Esophagus squamous epithelium (tissue), 5 donors: ENCODE measurements at regions not wholly inside any gene's neighbourhood (a gene's known extent, or its start where the extent isn't known, plus 50 kb on each side); places are given as distances from the start of the nearest gene placed in this dataset.

ENCODE experiments used
- DNase-seq: peaks from one replicate; lab custom pipeline; 2025; lab: John Stamatoyannopoulos, UW
- H3K27ac ChIP-seq, 4 donors: fragments of 200-600 bp; sonication (generic); one replicate each; pipeline ENCODE4 v1.5.1; 2016 to 2019; ENCODE audit warnings: mild to moderate bottlenecking in 1 of 4
- H3K27me3 ChIP-seq, 4 donors: fragments of 200-600 bp; sonication (generic); 1 replicate in 3 of 4; 2 replicates in 1 of 4; pipeline versions ENCODE4 v1.5.1 to v1.6.0; 2017 to 2021; ENCODE audit warnings: antibody characterized with exemption in 1 of 4
- H3K36me3 ChIP-seq, 3 donors: fragments of 200-600 bp; sonication (generic); one replicate each; pipeline ENCODE4 v1.5.1; 2016 to 2019
- H3K4me1 ChIP-seq, 3 donors: fragments of 200-600 bp; sonication (generic); one replicate each; pipeline ENCODE4 v1.5.1; 2017 to 2019
- H3K4me3 ChIP-seq, 4 donors: fragments of 200-600 bp; sonication (generic); 1 replicate in 3 of 4; 2 replicates in 1 of 4; pipeline ENCODE4 v1.5.1; 2016 to 2019; ENCODE audit warnings: mild to moderate bottlenecking in 2 of 4, moderate library complexity in 1 of 4
- H3K9me3 ChIP-seq, 3 donors: fragments of 200-600 bp; sonication (generic); one replicate each; pipeline ENCODE4 v1.5.1; 2016 to 2019
- POLR2A ChIP-seq, 4 donors: fragments of 450-650 bp; IDR thresholded peaks; one replicate each; pipeline ENCODE4 v1.6.1; 2017; ENCODE audit warnings: antibody characterized with exemption in 4 of 4, mild to moderate bottlenecking in 4 of 4, moderate library complexity in 3 of 4
- WGBS, 2 donors: methylation state at CpG; one replicate each; pipeline ENCODE4 v1.1.5; 2018; 5-methylcytosine and 5-hydroxymethylcytosine counted together
- intact Hi-C: fragments of 100-400 bp; cut with DNase I; formaldehyde crosslinking; loops from one replicate; pipeline ENCODE4 v1.15.0; 2022
- TF ChIP-seq, protein P1 (sequence below), 6 experiments: fragments of 450-650 bp in 4 of 6; fragments of 200-600 bp in 2 of 6; sonication (generic) in 2 of 6; IDR thresholded peaks; one replicate each; pipeline ENCODE4 v1.5.1; 2016 to 2019; ENCODE audit warnings: antibody characterized with exemption in 6 of 6, mild to moderate bottlenecking in 4 of 6, moderate library complexity in 4 of 6
- donor health status: DM: yes; HTN: yes; CAD: no.

DNA sequence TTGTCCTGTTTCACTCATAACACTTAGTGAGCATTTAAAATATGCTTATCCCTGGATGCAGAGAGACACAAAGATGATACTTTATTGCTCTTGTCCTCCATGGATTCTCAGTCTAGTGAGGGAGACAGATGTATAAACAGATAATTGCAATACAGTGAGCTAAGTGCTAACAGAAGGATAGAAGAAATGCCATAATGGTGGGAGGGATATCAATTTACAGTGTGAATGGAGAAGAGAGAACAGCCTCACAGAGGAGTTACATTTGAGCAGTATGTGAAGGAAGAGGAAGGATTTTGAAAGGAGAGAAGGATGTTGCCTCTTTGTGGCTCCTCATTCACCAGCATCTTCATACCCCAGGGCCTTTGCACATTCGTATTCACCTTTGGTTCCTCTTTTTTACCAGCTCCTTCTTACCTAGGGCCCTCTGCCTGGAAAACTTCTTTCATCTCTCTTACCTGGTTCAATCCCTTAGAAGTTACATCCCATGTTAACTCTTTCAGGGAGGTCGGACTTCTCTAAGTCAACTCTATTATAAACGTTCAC is 341.7 kb downstream of the PRL start:
- Histone ChIP-seq H3K27ac (peak overlapping the region in 2 of 4 donors; percentile 38 to 70), H3K9me3 (no peaks in the 10 kb centered on the region), H3K27me3 (no peaks in the 10 kb centered on the region), H3K4me1 (peaks cover 4 to 20% (median 13%) of the 10 kb centered on the region in 3 donors), H3K36me3 (no peaks in the 10 kb centered on the region), H3K4me3 (no peak overlapping the region)
- DNase-seq, result no peak
- TF ChIP-seq, protein P1, sequence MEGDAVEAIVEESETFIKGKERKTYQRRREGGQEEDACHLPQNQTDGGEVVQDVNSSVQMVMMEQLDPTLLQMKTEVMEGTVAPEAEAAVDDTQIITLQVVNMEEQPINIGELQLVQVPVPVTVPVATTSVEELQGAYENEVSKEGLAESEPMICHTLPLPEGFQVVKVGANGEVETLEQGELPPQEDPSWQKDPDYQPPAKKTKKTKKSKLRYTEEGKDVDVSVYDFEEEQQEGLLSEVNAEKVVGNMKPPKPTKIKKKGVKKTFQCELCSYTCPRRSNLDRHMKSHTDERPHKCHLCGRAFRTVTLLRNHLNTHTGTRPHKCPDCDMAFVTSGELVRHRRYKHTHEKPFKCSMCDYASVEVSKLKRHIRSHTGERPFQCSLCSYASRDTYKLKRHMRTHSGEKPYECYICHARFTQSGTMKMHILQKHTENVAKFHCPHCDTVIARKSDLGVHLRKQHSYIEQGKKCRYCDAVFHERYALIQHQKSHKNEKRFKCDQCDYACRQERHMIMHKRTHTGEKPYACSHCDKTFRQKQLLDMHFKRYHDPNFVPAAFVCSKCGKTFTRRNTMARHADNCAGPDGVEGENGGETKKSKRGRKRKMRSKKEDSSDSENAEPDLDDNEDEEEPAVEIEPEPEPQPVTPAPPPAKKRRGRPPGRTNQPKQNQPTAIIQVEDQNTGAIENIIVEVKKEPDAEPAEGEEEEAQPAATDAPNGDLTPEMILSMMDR (IDR thresholded peaks at IDR 0.05), result no peak
- no peak for TF ChIP-seq POLR2A (IDR thresholded peaks at IDR 0.05)
- intact Hi-C loops, result no loop called here
- WGBS, 2 donors, result 70 to 72% methylated on average over 3 of the region's 3 CpGs

DNA sequence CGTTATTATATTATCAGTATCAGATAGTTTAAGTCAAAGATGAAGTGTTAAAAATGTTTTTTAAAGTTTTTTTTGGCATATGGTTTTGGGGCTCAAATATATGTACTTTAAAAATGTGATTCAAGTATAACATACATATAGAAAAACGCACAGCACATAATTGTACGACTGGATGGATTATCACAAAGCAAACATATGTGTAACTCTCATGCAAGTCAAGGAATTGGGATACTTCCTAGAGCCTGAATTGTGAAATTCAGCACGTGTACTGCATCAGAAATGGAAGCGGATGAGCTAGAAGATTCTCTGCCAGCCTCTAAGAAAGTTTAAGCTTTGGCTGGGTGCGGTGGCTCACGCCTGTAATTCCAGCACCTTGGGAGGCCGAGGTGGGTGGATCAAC is 340.9 kb downstream of the PRL start:
- DNase-seq, result no peak
- TF ChIP-seq, protein P1 (IDR thresholded peaks at IDR 0.05), result no peak
- no peak for TF ChIP-seq POLR2A (IDR thresholded peaks at IDR 0.05)
- H3K27ac ChIP-seq, result no peak overlapping the region
- no peaks in the 10 kb centered on the region for H3K36me3 ChIP-seq
- no peaks in the 10 kb centered on the region for H3K9me3 ChIP-seq
- H3K27me3 ChIP-seq, result no peaks in the 10 kb centered on the region
- peaks cover 4 to 20% (median 13%) of the 10 kb centered on the region in 3 donors for H3K4me1 ChIP-seq
- intact Hi-C loops, result no loop called here
- no peak overlapping the region for H3K4me3 ChIP-seq
- WGBS, 2 donors, result 88 to 90% methylated on average over 7 to 8 of the region's 8 CpGs

DNA sequence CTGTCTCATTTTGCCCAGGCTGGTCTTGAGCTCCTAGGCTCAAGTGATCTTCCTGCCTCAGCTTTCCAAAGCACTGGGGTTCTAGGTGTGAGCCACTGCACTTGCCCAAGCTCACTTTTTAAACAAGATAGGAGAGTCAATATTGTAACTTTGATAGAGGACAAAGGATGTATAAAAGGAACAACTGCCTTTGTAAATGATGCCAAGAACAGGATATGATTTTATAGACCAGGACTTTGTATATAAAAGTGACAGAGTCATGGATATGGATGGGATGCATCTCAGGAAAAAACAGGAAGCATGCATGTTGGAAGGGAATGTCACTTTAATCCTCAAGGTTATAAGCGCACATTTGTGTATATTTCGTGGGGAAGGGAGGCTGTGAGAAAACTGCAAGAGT is 338.4 kb downstream of the PRL start:
- no peaks in the 10 kb centered on the region for H3K36me3 ChIP-seq
- DNase-seq, result no peak
- no peak overlapping the region for H3K27ac ChIP-seq
- no peak for TF ChIP-seq POLR2A (IDR thresholded peaks at IDR 0.05)
- TF ChIP-seq, protein P1 (IDR thresholded peaks at IDR 0.05), result no peak
- H3K4me1 ChIP-seq, result peaks cover 4 to 17% (median 13%) of the 10 kb centered on the region in 3 donors
- no peak overlapping the region for H3K4me3 ChIP-seq
- intact Hi-C loops, result no loop called here
- H3K27me3 ChIP-seq, result no peaks in the 10 kb centered on the region
- WGBS, 2 donors, result 82 to 89% methylated on average over 2 of the region's 2 CpGs
- H3K9me3 ChIP-seq, result no peaks in the 10 kb centered on the region

DNA sequence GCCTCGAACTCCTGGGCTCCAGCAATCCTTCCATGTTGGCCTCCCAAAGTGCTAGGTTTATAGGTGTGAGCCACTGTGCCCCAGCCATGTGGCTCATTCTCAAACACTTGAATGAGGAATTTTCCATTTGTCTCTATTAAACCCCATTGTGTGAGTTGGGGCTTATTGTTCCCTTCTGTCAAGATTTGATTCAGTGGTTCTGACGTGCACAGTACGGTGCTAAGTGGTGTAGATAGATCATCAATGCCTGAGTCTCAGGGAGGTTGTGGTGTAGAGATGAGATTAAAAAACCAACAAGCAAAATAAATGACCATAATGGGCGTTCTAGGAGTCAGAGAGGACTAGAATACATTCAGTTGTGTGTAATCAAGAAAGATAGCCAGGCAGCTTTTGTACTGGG is 335.6 kb downstream of the PRL start:
- H3K9me3 ChIP-seq, result no peaks in the 10 kb centered on the region
- TF ChIP-seq, protein P1 (IDR thresholded peaks at IDR 0.05), result no peak
- TF ChIP-seq POLR2A (IDR thresholded peaks at IDR 0.05), result no peak
- WGBS, 2 donors, result 81 to 89% methylated on average over 3 to 4 of the region's 4 CpGs
- no peak overlapping the region for H3K4me3 ChIP-seq
- H3K27ac ChIP-seq, result no peak overlapping the region
- no peaks in the 10 kb centered on the region for H3K36me3 ChIP-seq
- H3K27me3 ChIP-seq, result no peaks in the 10 kb centered on the region
- intact Hi-C loops, result no loop called here
- peaks cover 0 to 2% (median under 1%) of the 10 kb centered on the region in 3 donors for H3K4me1 ChIP-seq
- no peak for DNase-seq

DNA sequence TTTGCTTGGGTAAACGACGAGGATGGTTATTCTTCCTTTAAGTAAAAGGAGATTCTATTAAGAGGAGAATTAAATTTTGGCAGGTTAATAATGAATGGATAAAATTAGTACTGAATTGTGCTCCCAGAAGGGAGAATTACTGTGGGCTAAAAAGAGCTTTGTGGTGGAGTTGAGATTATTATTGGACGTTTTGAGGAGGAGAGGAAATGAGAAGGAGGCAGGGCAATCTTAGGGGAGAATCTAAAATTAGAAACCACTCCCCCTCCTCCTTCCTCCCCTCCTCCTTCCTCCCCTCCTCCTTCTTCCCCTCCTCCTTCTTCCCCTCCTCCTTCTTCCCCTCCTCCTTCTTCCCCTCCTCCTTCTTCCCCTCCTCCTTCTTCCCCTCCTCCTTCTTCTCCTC is 331.8 kb downstream of the PRL start:
- Histone ChIP-seq H3K36me3 (no peaks in the 10 kb centered on the region), H3K27me3 (no peaks in the 10 kb centered on the region), H3K27ac (no peak overlapping the region), H3K4me3 (no peak overlapping the region), H3K4me1 (peaks cover 0 to 4% (median 2%) of the 10 kb centered on the region in 3 donors), H3K9me3 (no peaks in the 10 kb centered on the region)
- no peak for DNase-seq
- TF ChIP-seq POLR2A (IDR thresholded peaks at IDR 0.05), result no peak
- TF ChIP-seq, protein P1 (IDR thresholded peaks at IDR 0.05), result no peak
- WGBS, 2 donors, result 46 to 54% methylated on average over 3 of the region's 3 CpGs
- intact Hi-C loops, result no loop called here
